Natural killer cell (primary cell): ENCODE measurements at regions not wholly inside any gene's neighbourhood (a gene's known extent, or its start where the extent isn't known, plus 50 kb on each side); places are given as distances from the start of the nearest gene placed in this dataset.

Source experiments
- ATAC-seq, 3 donors: fragments of 150-1000 bp in 2 of 3; fragments of 200-7000 bp in 1 of 3; cut with Tn5 transposase; 1 replicate in 1 of 3; 2 replicates in 2 of 3; pipeline ENCODE4 v1.10.0; 2021; ENCODE audit warnings: mild to moderate bottlenecking in 2 of 3, moderate library complexity in 2 of 3
- DNase-seq, 2 donors: peaks; one replicate each; pipeline versions ENCODE4 v3.0.0 to v3.0.0-alpha.2; 2013 to 2021; ENCODE audit warnings: mixed read lengths in 1 of 2
- H3K27ac ChIP-seq: one replicate; pipeline ENCODE4 v1.5.1; 2013; ENCODE audit warnings: mild to moderate bottlenecking, low read length
- H3K27me3 ChIP-seq: one replicate; pipeline ENCODE4 v1.6.1; 2013; ENCODE audit warnings: low read length; ENCODE audit not compliant: control insufficient read depth, insufficient read depth
- H3K36me3 ChIP-seq: one replicate; pipeline ENCODE4 v1.6.1; 2013; ENCODE audit warnings: low read length; ENCODE audit not compliant: control insufficient read depth, insufficient read depth
- H3K4me1 ChIP-seq: one replicate; pipeline ENCODE4 v1.6.1; 2013; ENCODE audit warnings: low read length; ENCODE audit not compliant: control insufficient read depth, insufficient read depth
- H3K4me3 ChIP-seq: one replicate; pipeline ENCODE4 v1.5.1; 2013; ENCODE audit warnings: low read length
- H3K9me3 ChIP-seq: one replicate; pipeline ENCODE4 v1.6.1; 2013; ENCODE audit warnings: low read length; ENCODE audit not compliant: control insufficient read depth, insufficient read depth
- H3K27ac Mint-ChIP-seq, 2 donors: one replicate each; pipeline ENCODE4 v1.8.0; 2022; ENCODE audit warnings: mild to moderate bottlenecking in 2 of 2, mixed read lengths in 2 of 2, moderate library complexity in 1 of 2
- H3K27me3 Mint-ChIP-seq, 2 donors: one replicate each; pipeline ENCODE4 v1.8.0; 2022; ENCODE audit warnings: low read depth in 2 of 2, mixed read lengths in 2 of 2
- H3K36me3 Mint-ChIP-seq: one replicate; pipeline ENCODE4 v1.8.0; 2022; ENCODE audit warnings: mixed read lengths
- H3K4me1 Mint-ChIP-seq, 2 donors: one replicate each; pipeline ENCODE4 v1.8.0; 2022; ENCODE audit warnings: mixed read lengths in 2 of 2
- H3K4me3 Mint-ChIP-seq: one replicate; pipeline ENCODE4 v1.8.0; 2022; ENCODE audit warnings: mild to moderate bottlenecking, moderate library complexity, mixed read lengths
- H3K9me3 Mint-ChIP-seq, 2 donors: one replicate each; pipeline ENCODE4 v1.8.0; 2022; ENCODE audit warnings: mixed read lengths in 2 of 2
- CTCF ChIP-seq: fragments of 200-600 bp; IDR thresholded peaks from one replicate; pipeline ENCODE4 v1.8.0; 2022; ENCODE audit warnings: antibody characterized with exemption
- WGBS: methylation state at CpG from one replicate; pipeline ENCODE4 v1.1.7; 2013; ENCODE audit warnings: missing lambda C conversion rate; ENCODE audit not compliant: insufficient coverage; 5-methylcytosine and 5-hydroxymethylcytosine counted together
- intact Hi-C: fragments of 100-400 bp; cut with micrococcal nuclease; formaldehyde crosslinking; loops from one replicate; pipeline ENCODE4 v1.14.2; 2022

DNA sequence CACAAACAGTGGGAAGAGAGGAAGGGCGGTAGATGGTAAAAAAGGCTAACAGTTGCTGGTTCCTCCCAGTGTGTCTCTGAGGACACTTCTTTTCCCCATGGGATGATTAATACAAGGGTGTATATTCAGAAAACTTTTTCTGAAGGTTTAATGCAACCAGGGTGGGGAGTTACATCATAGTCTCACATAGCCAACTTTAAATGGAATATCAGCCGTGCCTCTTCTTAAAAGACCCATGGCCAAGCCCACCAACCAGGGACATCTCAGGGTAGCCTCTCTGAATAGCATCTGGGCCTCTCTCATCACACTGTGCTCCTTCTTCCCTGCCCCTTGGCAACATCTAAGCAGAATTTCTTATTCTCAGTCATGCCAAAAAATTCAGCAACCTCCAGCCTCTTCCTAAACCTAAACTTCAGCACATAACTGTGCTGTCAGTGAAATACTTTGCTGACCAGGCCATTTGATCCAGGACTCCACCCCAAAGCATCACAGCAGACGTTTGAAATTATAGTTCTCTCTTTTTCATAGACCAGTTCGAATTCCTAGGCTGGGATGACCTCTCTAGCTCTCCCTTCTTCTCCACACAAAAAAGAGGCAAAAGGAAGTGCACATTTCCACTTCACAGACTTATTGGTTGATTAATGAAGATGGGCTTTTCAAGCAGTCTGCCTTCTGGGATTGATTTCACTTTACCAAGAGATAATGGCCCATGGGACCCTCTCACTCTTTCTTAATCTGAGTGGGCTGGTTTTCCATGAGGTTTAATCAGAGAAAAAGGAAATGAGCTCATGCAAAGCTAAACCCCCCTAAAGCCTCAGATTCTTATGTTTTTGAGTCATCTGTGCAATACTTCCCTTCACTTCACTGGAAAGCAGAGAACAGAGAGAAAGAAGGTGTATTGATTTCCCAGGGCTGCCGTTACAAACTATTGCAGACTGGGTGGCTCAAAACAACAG, 85.1 kb upstream of the RAI14 start:
- Histone ChIP-seq H3K27ac (no peak overlapping the region), H3K27me3 (no peaks in the 10 kb centered on the region), H3K4me1 (no peaks in the 10 kb centered on the region), H3K4me3 (no peak overlapping the region), H3K9me3 (no peaks in the 10 kb centered on the region), H3K36me3 (no peaks in the 10 kb centered on the region)
- no peaks in the 10 kb centered on the region for H3K36me3 Mint-ChIP-seq
- ATAC-seq = no peak
- no peak for DNase-seq
- H3K27me3 Mint-ChIP-seq = peaks cover 0 to 18% of the 10 kb centered on the region in 2 donors
- no peaks in the 10 kb centered on the region for H3K9me3 Mint-ChIP-seq
- H3K27ac Mint-ChIP-seq = no peak overlapping the region
- no peak for TF ChIP-seq CTCF
- no peaks in the 10 kb centered on the region for H3K4me1 Mint-ChIP-seq
- 81% methylated on average over 5 of the region's 5 CpGs for WGBS
- H3K4me3 Mint-ChIP-seq = no peak overlapping the region
- intact Hi-C loops = no loop called here

- DNase-seq = no peak
These were observed 84.5 kb upstream of the RAI14 start for GRCh38 chr5:34571677-34572041.

DNA sequence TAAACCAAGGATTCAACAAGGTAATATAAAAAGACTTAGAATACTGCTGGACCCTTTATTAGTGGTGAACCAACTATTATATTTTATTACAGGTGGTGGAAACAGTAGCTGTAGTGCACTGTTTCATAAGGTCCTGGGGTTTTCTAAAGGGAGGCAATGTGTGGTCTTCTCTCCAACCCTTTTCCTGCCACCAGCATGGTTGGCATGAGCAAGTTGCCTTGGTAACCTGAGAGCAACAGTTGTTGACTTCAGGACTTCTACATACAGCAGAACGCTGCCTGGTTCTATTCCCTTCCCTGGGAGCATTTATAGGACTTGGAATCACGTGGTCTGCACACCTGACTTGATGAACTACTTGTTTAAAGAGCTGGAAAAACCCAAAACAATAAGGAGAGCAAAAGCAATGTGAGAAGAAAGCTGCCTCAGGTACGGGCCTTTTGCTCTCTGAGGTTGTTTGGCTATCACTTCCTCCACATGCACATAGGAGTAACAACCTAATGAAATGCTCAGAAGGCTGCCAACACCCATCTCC, 81.1 kb upstream of the RAI14 start:
- intact Hi-C loops = no loop called here
- Mint-ChIP-seq H3K4me1 (no peaks in the 10 kb centered on the region), H3K4me3 (no peak overlapping the region), H3K27ac (no peak overlapping the region), H3K9me3 (no peaks in the 10 kb centered on the region), H3K36me3 (no peaks in the 10 kb centered on the region), H3K27me3 (peaks cover 0 to 12% of the 10 kb centered on the region in 2 donors)
- no peaks in the 10 kb centered on the region for H3K27me3 ChIP-seq
- no peak for TF ChIP-seq CTCF
- no peak overlapping the region for H3K27ac ChIP-seq
- H3K9me3 ChIP-seq = peaks cover 3% of the 10 kb centered on the region
- DNase-seq = no peak
- H3K4me3 ChIP-seq = no peak overlapping the region
- ATAC-seq = no peak
- no peaks in the 10 kb centered on the region for H3K36me3 ChIP-seq
- 70% methylated on average over 3 of the region's 3 CpGs for WGBS
- H3K4me1 ChIP-seq = no peaks in the 10 kb centered on the region

More at GRCh38 chr5:34571677-34572041, 84.5 kb upstream of the RAI14 start:
- Histone ChIP-seq H3K27me3 (no peaks in the 10 kb centered on the region), H3K9me3 (no peaks in the 10 kb centered on the region), H3K27ac (no peak overlapping the region), H3K4me3 (no peak overlapping the region), H3K4me1 (no peaks in the 10 kb centered on the region), H3K36me3 (no peaks in the 10 kb centered on the region)
- no peaks in the 10 kb centered on the region for H3K4me1 Mint-ChIP-seq
- H3K27me3 Mint-ChIP-seq = peaks cover 0 to 15% of the 10 kb centered on the region in 2 donors
- WGBS = 86% methylated on average over 3 of the region's 3 CpGs
- no peak for TF ChIP-seq CTCF
- ATAC-seq = no peak
- H3K27ac Mint-ChIP-seq = no peak overlapping the region
- H3K9me3 Mint-ChIP-seq = no peaks in the 10 kb centered on the region
- no peak overlapping the region for H3K4me3 Mint-ChIP-seq
- intact Hi-C loops = no loop called here
- no peaks in the 10 kb centered on the region for H3K36me3 Mint-ChIP-seq
